NCI-H1105 treated with DMSO at 0.1 percent for 48 hours (cell line): ENCODE measurements at regions not wholly inside any gene's neighbourhood (a gene's known extent, or its start where the extent isn't known, plus 50 kb on each side); places are given as distances from the start of the nearest gene placed in this dataset.
A peak's percentile ranks its signal among the peaks of the same experiment; 100 is the strongest.

Experiments used
- DNase-seq: peaks from one replicate; lab custom pipeline; 2025; lab: John Stamatoyannopoulos, UW

DNA sequence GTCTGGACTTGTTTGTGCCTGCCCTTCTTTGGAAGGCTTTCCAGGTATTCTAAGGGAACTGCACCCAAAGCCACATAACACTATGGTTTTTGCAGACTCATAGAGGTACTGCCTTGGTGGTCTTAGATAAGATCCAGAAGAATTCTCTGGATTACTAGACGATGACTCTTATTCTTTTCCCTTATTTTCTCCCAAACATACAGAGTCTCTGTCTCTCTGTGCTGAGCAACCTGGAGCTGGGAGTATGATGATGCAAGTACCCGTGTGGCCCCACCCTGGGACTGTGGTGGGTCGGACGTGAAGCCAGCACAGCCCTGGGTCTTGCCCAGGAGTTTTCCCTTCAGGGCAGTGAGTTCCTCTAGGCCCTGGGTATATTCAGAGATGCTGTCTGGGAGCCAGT is 1342.4 kb upstream of the TENM3 start:
- DNase-seq, result no peak

DNA sequence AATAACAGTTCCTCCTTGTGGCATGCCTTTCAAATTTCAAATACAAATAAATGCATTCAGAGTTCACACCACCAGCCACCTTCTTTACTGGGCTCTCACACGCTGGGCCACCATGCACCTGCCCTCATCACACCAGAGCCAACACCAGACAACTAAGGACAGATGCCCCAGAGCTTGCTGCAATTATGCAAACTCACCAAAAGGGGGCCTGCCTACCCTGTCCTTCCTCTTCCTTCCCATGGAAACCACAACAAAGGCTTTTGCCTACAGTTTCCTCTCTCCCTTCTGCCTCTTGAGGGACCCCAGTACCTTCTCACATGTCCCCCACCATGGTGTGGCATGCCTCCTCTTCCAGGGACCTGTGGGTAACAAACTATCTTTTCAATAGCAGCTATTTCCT is 1333.9 kb upstream of the TENM3 start:
- DNase-seq, result no peak

DNA sequence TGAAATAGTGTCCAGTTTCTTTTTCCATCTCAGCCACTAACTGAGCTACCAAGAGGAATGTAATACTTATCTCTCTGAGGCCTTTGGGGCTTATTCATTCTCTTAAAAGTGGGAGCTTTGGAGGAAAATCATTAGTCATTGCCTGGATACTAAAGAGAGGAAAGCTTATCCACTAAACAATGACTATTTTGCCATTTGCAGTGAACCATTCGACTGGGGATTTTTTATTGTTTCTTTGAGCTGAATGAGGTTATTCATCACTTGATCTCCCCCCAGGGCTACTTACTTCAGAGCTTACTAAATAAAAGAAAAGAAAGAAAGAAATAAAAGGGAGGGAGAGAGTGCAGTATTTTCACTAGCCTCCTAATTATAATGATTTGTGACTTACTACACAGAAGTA is 1329.5 kb upstream of the TENM3 start:
- no peak for DNase-seq

DNA sequence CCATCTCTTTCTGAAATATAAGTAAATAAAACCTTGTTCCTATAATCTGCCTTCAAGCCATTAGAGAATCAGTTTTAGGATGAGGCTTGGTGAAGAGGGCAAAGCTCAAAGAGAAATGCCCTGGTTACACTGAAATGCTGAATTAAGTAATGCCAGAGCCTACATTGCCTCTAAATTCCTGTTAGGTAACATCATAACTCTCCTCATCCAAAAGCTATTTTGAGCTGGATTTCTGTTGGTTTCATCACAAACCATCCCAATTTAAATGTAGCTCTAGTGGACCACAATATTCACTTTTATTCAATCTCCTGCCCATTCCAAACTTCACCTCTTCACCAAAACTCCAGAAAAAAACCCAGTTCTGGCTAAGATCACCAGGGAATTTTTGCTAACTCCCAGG is 1319.7 kb upstream of the TENM3 start:
- no peak for DNase-seq

DNA sequence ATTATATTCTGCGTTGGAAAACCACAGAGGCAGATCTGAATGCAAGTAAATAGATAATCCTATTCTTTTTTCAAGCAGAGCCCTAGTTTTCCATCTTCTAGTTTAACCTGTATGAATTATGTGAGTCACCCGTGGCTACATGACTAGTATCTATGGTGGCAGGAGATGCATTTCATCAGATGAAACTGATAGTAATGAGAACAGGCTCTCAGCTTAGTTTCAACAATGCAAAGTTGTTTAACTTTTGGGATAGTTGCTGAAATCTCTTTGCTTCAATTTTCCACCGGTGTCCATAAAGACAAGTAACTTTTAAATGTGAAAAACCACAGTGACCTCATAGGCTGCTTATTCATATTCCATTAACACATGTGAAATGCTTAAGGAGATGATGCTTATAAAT is 1317.4 kb upstream of the TENM3 start:
- DNase-seq, result no peak

DNA sequence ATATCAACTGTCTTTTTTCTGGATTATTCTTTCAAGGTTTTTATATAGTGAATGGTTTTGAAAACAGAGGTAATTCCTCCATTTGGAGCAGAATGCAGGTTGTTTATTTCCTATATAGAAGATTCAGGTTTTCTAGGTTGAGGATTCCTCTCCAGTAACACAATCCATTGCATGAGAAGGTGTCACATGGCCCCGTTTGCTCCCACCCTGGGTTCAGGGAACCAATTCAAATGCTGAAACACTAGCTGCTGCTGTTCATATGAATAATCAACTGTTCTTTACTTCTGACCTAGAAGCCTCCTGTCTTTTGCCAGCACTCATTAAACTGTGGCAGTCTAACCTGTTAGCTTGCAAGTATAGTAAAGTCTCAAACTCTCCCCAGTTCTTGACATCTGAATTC is 1316.9 kb upstream of the TENM3 start:
- no peak for DNase-seq

DNA sequence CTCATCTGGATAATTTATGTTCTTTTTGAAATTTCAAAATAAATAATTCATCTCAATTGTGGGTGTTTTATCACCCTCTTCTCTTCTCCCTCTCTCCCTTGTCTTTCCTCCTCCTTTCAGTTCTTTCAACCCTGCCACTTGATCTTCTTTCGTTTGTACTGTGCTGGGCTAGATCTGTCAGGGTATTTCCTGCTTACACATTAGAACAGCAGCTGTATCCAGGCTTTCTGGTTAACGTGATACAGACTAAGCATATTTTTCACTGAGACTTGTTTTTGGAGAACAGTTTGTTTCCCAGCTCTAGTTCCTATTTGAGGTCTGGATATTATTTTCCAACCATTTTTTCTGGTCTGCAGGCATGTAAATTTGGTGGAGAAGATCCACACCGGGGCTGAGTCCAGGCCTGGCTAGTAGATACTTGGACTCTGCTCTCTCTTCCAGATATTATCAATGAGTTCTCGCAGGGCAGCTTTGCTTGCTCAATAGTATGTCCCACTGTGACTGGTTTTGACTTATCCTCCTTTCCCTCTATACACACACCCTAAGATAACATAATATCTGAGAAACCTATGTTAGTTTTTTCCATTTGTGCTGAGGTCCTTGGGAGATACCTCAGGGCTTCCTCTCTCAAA is 1310.7 kb upstream of the TENM3 start:
- no peak for DNase-seq

DNA sequence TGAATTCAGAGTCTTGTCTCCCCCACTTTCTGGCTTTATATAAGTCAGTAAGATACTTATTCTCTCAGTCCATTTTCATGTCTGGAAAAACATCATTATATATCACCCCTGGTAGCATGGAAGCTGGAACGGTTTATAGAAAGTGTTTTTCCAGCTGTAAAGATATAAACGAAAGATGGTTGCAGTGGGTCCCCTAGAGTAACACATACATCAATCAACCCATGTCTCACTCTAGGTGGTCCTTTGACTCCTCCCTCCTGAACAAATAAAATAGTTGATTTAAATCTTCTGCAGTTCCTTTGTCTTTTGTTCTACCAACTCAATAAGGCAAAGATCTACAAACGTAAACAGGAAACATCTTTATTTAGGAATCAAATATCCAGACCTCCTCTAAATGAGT is 1306.1 kb upstream of the TENM3 start:
- no peak for DNase-seq

DNA sequence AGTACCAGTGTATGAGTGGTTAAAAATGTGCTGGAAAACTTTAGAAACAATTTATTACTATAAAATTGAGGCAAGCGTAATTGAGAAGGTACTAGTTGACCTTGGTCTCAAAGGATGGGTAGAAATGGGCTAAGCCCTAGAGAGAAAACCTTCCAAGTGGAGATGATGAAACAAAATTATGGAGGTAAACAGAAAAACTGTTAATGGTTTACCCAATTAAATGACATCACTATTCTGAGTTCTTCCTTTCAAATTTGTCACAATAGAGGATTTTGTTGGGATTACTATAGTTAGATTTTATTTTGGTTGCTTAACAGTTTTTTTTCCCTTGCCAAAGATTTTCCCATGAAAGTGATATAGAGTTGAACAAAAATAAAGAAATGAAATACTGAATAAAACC is 1302.5 kb upstream of the TENM3 start:
- no peak for DNase-seq

DNA sequence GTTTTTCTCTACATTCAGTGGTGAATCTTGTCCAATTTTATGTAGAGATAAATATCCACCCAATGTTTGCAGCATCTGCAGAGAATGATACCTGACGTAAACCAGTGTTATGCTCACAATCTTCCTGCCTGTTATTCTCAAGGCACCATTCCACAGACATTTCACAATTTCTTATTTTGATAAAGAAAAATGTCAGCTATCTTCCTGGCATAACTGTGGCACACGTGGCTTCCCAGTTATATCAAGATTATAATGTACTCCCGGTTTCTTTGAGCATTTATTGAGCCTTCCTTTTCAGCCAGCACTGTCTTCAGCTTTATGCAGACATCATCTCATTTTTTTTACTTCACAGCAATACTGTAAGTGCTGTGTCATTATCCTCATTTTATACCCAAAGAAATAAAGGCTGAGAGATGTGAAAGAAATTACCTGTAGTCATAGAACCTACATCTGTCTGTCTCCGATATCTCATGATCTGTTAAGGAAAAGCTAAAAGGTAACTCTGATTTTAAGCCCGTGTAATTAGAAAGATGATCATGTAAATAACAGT is 1300.8 kb upstream of the TENM3 start:
- no peak for DNase-seq

DNA sequence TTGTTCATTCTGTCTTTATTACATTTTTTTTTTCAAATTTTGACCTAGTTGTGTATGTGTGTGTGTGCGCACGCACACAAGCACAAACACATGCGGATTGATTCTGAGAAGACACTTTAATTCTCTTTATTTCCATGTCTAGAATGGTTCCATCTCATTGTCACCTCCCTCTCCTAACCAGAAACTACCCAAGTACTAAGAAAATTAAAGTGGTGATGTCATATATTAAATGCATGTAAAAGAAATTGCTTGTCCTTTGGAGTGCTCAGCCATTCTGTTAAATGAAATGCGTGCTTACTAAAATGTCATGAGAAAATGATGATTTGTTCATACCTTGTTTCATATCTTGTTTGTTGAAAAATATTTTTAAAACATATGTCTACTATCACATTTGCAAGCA is 1297.0 kb upstream of the TENM3 start:
- no peak for DNase-seq

DNA sequence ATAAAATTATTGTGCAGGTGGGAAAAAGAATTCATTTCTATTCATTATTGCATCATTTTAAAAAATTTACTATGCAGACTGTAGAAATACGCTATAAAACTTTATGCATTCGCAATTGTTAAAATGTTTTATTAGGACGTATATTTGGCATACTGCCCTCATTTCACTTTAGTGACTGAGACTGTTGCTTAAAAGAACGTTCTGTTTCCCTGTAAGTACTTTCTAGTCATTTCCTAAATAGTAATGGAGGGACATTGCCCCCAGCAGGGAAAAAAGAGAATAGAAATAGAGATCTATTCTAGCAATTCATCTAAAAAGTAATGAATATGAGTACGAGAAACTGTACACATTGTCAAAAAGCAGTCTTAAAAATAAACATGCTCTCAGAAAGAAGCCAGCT is 1295.8 kb upstream of the TENM3 start:
- peak; percentile 6 for DNase-seq

DNA sequence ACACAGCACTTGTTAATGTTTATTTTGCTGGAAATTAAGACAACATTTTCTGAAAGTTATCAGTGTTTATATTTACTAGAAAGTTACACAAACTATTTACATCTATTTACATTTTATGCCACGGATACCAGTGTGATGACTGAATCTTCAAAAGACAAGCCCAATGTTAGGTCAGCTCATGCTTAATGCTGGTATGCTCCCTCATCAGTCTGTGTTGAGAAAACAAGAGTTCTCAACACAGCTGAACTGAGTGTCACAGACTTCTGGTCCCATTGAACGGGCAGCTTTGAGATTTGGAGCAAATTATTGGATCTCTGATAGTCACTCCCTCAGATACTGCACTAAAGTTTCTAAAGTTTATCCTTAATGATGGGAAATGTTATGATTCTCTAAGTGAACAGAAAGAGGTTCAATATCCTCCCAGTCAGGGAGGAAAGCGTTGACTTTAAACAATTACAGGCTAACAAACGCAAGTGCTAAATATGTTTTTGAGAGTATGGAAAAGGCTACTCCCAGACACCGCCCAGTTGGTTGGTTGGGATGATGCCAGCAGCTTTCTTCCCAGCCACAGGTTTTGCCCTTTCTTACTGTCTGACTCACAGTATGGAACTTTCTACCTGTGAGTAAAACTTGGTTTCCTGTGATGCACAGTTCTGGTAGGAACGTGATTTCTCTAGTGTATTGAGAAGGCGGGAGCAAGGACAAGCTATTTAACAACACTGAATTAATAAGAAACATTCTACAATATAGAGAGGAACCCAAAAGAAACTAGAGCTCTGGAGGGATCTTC is 1293.6 kb upstream of the TENM3 start:
- no peak for DNase-seq

DNA sequence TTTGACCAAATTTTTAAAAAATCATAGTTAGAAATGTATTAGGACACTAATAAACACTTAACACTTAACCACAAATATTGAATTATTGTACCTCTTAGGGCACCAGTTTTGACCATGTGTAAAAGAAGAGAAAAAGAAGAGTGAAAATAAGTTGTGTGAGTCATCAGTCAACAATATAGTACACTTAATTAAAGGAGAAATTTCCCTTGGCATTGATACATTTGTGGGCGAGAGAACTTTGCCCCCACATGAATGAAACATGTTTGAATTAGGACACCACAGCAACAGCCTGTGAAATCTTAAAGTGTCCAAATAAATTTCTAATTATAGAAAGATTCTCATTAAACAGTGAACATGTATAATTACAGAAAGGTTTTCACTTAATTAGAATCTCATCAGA is 1292.8 kb upstream of the TENM3 start:
- DNase-seq, result no peak

DNA sequence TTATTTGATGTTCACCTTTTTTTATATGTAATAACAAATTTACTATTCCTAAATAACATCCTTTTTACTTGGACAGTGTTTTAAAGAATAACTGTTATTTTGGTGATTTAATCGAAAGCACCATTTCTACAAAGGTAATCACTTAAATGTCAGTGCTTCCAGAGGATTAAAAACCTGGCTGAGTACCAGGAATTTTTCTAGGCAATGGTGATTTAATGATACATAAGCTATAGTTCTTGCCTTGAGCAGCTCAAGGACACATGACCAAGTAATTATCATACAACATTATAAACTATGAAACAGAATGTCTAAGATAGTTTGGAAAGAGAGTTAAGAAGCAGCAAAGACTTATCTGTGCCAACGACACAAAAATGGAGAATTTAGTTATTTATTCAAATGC is 1291.9 kb upstream of the TENM3 start:
- no peak for DNase-seq

DNA sequence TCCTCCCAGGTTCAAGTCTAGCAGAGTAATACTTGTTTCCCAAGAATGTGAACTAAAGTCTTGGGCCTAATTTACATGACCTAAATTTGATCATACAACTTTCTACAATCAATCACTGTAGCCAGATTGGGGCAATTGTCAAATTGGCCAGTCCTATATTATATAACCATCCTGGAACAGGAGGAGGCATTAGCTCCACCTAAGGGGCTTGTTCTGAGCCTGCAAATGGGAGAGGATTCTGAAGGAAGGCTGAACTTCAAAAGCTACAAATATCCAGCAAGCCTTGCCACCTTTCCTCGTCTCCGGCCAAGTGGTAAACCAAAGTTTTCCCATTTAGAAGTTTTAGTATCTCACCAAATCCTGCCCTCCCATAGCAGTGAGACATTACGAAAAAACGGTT is 1289.6 kb upstream of the TENM3 start:
- no peak for DNase-seq

DNA sequence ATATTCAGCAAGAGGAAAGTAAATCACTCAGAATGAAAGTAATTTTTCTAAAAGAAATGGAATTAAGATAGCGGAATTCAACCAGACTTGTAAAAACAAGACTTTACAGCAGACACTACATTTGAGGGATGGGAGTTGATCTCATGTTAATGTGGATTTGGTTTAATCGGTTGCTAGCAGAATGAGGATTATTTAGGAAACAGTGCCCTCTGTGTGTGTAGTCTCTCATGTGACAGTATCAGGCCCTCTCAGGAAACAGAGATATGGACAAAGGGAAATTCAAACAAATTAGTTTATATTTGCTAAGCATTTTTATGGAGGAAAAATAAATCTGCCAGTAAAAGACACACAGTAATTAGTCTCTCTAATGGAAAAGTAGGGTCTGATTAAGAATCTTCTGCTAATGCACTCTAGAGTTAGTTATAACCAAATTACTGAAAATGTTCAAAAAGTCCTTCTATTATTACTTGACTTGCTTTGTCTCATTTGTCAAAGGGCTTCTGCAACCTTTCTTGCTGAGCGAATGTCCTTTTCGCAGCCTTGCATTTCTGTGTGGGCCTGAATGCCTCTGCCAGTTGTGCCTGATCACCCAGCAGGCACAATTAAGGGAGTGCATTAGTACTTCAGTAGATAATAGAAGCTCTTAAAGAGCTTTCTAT is 1282.3 kb upstream of the TENM3 start:
- peak; percentile 7 for DNase-seq

DNA sequence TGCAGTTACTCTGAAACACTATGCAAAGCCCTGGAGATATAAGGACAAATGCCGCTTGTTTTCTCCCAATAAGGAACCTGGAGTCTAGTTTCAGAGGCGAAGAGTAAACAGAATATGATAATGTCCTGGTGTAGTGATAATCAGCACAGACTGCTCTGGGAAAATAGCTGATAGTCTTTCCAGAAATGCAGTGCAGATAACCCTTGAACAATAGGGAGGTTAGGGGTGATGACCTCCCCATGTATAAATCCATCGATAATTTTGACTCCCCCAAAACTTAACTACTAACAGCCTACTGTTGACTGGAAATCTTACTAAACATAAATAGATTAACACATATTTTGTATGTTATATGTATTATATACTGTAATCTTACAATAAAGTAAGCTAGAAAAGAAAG is 1280.9 kb upstream of the TENM3 start:
- no peak for DNase-seq

DNA sequence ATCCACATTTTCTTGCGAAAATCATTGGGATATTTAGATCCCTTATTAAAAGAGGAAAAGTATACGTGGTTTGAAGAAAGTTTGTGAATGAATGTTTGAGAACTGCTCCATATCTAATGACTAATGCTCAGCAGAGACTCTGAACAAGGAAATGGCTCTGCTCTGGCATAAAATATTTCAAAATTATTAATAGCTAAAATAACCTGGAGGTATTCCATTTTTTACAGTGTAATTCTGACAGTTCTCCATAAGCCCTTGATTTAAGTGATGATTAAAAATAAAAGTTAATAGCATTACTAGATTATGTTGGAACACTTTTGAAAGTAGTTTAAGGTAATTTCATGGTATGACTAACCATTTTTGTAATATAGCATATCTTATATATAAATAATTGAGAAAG is 1276.9 kb upstream of the TENM3 start:
- DNase-seq, result no peak

DNA sequence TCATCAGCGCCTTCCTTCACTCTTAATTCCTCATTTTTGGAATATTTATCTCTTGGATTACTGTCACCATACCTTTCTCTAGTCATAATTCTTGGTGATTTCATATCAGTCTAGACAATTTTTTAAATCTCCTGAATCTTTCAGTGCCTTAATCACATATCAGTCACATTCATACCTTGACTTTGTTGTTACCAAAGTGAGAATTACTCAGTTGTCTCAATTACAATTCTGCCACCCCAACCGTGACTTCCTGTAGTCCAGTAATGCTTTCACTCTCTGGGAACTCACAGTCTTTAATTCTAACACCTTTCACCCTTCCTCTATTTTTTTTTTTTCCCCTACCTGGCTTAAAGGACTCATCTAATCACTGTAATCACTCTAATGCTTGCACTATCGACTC is 1275.3 kb upstream of the TENM3 start:
- no peak for DNase-seq

DNA sequence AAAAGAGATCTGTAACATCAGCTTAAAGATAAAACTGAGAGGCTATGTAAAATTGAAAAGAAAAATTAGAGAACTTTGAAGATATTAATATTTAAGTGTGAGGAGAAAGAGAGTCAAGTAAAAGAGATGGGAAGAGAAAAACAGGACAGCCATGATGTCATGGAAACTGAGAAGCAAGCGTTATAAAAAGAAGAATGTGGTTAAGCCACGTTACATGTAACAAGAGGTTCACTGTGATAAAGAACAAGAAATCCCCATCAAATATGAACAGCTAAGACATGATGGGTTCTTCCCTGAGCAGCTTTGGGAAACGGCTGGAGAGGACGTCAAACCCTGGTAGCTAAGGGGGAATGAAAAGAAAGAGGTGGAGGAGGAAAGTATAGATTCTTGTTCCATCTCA is 1269.3 kb upstream of the TENM3 start:
- no peak for DNase-seq

DNA sequence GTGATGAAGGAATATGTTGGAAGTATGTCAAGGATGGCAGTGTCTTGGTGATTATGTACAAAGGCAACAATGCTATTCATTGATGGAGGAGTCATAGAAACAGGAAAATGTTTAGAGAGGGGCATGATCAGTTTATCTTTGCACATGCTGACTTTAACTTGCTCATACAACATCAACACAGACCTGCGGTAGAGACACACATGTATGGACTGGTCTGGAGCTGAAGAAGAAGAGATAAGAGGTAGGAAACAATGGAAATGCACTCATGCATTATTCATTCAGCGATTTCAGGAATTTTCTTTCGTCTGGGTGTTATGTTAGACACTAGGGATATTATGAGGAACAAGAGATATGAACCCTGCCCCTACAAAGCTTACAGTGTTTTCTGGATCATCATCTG is 1252.3 kb upstream of the TENM3 start:
- no peak for DNase-seq

DNA sequence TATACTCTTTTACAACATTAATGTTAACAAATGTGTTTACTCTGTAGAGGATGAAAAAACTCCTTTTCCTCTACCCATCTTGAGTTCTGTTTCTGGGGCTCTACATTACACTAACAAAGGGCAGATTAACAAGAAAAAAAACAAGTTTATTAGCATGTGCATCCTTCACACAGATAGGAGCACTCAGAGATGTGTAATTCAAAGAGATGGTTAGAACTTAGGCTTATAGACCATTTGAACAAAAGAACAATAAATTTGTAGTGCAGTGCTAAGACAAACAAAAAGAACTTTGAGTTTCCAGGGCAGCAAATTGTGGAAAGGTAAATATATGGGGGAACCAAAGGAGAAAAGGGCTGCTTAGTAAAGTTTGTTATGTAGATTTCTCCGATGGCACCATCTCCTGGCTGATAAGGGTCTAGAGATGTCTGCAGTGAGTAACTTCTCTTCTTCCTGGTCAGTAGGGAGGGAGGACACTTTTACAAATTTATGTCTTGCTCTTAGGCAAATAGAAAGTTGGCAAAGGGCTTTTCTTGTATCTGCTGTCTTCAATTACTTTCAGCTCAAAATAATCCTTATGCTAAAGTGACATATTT is 1249.9 kb upstream of the TENM3 start:
- no peak for DNase-seq
